OCI-LY1 (cell line): ENCODE measurements at regions not wholly inside any gene's neighbourhood (a gene's known extent, or its start where the extent isn't known, plus 50 kb on each side); places are given as distances from the start of the nearest gene placed in this dataset.

Source experiments
- H2AFZ ChIP-seq: fragments of 200-600 bp; sonication (generic), shearing (Covaris generic); 2 replicates; pipeline ENCODE4 v1.6.0; 2014; ENCODE audit warnings: antibody characterized with exemption, mild to moderate bottlenecking, low read length
- H3F3A ChIP-seq: fragments of 200-600 bp; sonication (generic), shearing (Covaris generic); 2 replicates; pipeline ENCODE4 v1.6.0; 2014; ENCODE audit warnings: mild to moderate bottlenecking, antibody characterized with exemption, low read length, moderate library complexity; ENCODE audit not compliant: insufficient read depth
- H3K27ac ChIP-seq: fragments of 200-600 bp; sonication (generic); 2 replicates; pipeline ENCODE4 v1.5.1; 2014; ENCODE audit warnings: low read length, mixed run types, mild to moderate bottlenecking, low read depth; ENCODE audit not compliant: poor library complexity, severe bottlenecking
- H3K27me3 ChIP-seq: fragments of 200-600 bp; sonication (generic); 2 replicates; pipeline ENCODE4 v1.6.0; 2014; ENCODE audit warnings: antibody characterized with exemption, mild to moderate bottlenecking, low read length, moderate library complexity; ENCODE audit not compliant: insufficient read depth
- H3K36me3 ChIP-seq: fragments of 200-600 bp; sonication (generic); 2 replicates; pipeline ENCODE4 v1.6.1; 2014; ENCODE audit warnings: mild to moderate bottlenecking, antibody characterized with exemption, low read length, moderate library complexity, mixed read lengths; ENCODE audit not compliant: insufficient read depth
- H3K4me1 ChIP-seq: fragments of 200-600 bp; sonication (generic); 2 replicates; pipeline ENCODE4 v1.5.1; 2014; ENCODE audit warnings: mild to moderate bottlenecking, low read length, moderate library complexity; ENCODE audit not compliant: insufficient read depth, severe bottlenecking
- H3K4me2 ChIP-seq: fragments of 200-600 bp; sonication (generic), shearing (Covaris generic); 2 replicates; pipeline ENCODE4 v1.6.1; 2014; ENCODE audit warnings: low read length
- H3K4me3 ChIP-seq: fragments of 200-600 bp; sonication (generic); 2 replicates; pipeline ENCODE4 v1.5.1; 2014; ENCODE audit warnings: low read length, low read depth, mild to moderate bottlenecking, mixed read lengths; ENCODE audit not compliant: poor library complexity, severe bottlenecking
- H3K79me2 ChIP-seq: fragments of 200-600 bp; shearing (Covaris generic); 2 replicates; pipeline ENCODE4 v1.6.1; 2016; ENCODE audit warnings: mixed run types, low read length, mixed read lengths; ENCODE audit not compliant: insufficient read depth
- H3K9ac ChIP-seq: fragments of 200-600 bp; sonication (generic), shearing (Covaris generic); 2 replicates; pipeline ENCODE4 v1.6.1; 2014; ENCODE audit warnings: mild to moderate bottlenecking, low read length, mixed read lengths
- H3K9me2 ChIP-seq: fragments of 200-600 bp; sonication (generic), shearing (Covaris generic); 2 replicates; pipeline ENCODE4 v1.6.1; 2014; ENCODE audit warnings: low read depth, mild to moderate bottlenecking, low read length, mixed read lengths
- H3K9me3 ChIP-seq: fragments of 200-600 bp; shearing (Covaris generic); 2 replicates; pipeline ENCODE4 v1.6.1; 2014; ENCODE audit warnings: low read length, mixed read lengths
- H4K20me1 ChIP-seq: fragments of 200-600 bp; sonication (generic), shearing (Covaris generic); 2 replicates; pipeline ENCODE4 v1.6.0; 2016; ENCODE audit warnings: mild to moderate bottlenecking, low read length; ENCODE audit not compliant: insufficient read depth
- EZH2 ChIP-seq: fragments of 200-600 bp; sonication (generic), shearing (Covaris generic); IDR thresholded peaks from 2 replicates; pipeline ENCODE4 v1.8.0; 2017; ENCODE audit warnings: borderline replicate concordance, mixed run types, mild to moderate bottlenecking, antibody characterized with exemption, low read length, moderate library complexity, mixed read lengths
- TF ChIP-seq, protein P1 (sequence below): fragments of 200-600 bp; sonication (generic), shearing (Covaris generic); IDR thresholded peaks from 2 replicates; pipeline ENCODE4 v1.5.1; 2017; ENCODE audit warnings: mild to moderate bottlenecking, antibody characterized with exemption, low read length, moderate library complexity, mixed read lengths

DNA sequence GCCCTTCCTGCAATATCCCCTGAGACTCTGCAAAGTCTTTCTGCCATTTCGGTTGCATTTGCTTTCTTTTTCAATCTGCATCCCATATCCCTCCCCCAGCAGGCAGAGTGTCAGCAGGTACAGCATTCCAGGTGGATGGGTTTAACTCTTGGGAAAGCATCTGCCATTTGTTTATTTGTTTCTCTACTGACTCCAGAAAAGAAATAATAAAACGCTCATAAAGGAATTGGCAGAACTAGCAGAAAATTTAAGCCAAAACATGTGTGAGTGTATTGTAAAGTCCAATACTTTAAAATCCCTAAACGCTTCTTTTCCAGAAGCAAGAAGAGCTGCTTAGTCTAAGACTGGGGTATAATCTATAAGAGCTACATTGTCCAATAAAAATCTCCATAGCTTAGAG is 393.8 kb downstream of the TNS3 start:
- H3K4me3 ChIP-seq: no peak overlapping the region
- no peaks in the 10 kb centered on the region for H3K79me2 ChIP-seq
- no peak overlapping the region for H3K4me2 ChIP-seq
- no peaks in the 10 kb centered on the region for H3K9me3 ChIP-seq
- H3F3A ChIP-seq: no peaks in the 10 kb centered on the region
- no peak overlapping the region for H3K9ac ChIP-seq
- no peaks in the 10 kb centered on the region for H3K9me2 ChIP-seq
- H3K36me3 ChIP-seq: no peaks in the 10 kb centered on the region
- H3K27ac ChIP-seq: no peak overlapping the region
- no peak overlapping the region for H2AFZ ChIP-seq
- no peaks in the 10 kb centered on the region for H4K20me1 ChIP-seq
- no peaks in the 10 kb centered on the region for H3K27me3 ChIP-seq
- TF ChIP-seq EZH2: no peak
- TF ChIP-seq, protein P1, sequence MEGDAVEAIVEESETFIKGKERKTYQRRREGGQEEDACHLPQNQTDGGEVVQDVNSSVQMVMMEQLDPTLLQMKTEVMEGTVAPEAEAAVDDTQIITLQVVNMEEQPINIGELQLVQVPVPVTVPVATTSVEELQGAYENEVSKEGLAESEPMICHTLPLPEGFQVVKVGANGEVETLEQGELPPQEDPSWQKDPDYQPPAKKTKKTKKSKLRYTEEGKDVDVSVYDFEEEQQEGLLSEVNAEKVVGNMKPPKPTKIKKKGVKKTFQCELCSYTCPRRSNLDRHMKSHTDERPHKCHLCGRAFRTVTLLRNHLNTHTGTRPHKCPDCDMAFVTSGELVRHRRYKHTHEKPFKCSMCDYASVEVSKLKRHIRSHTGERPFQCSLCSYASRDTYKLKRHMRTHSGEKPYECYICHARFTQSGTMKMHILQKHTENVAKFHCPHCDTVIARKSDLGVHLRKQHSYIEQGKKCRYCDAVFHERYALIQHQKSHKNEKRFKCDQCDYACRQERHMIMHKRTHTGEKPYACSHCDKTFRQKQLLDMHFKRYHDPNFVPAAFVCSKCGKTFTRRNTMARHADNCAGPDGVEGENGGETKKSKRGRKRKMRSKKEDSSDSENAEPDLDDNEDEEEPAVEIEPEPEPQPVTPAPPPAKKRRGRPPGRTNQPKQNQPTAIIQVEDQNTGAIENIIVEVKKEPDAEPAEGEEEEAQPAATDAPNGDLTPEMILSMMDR: no peak
- H3K4me1 ChIP-seq: peaks cover 9% of the 10 kb centered on the region

DNA sequence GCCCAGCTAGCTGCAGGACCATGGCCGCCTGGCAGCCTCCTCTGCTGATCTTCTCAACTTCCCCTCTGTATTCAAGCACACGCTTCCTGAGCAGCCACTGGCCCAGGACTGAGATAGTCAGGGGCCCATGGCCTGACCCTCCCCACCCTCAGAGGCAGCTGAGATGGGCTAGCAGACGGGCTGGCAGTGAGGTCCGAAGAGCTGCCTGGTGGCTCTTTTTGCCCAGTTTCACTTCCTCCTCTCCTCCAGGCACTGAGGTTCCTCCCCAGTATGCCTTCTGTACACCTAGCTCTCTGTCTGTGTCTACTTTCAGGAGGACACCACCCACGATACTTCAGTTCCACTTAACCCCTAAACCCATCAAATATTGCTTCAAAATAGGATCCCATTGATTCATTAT is 395.6 kb downstream of the TNS3 start:
- H4K20me1 ChIP-seq: no peaks in the 10 kb centered on the region
- no peak overlapping the region for H3K4me2 ChIP-seq
- TF ChIP-seq EZH2: no peak
- TF ChIP-seq, protein P1: no peak

DNA sequence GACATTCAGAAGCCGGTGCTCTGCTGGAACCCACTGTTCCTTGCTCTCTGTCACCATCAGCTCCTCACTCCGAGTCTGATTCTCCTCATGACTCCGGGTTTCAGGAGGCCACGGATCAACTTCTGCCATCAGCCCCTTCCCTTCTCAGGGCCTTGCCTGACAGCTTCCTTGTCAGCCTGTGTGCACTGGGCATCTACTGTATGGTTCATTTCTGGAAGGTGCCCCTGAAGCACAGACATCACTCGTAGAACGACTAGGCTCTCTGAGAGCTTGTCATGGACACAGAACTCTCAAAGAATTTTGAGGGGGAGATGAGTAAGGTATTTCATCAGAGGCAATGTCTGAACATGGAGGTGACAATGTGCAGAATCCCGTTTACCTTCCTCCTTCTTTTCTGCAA is 396.1 kb downstream of the TNS3 start:
- no peaks in the 10 kb centered on the region for H3F3A ChIP-seq
- no peaks in the 10 kb centered on the region for H4K20me1 ChIP-seq
- peaks cover 9% of the 10 kb centered on the region for H3K4me1 ChIP-seq
- no peak overlapping the region for H3K4me3 ChIP-seq
- no peaks in the 10 kb centered on the region for H3K36me3 ChIP-seq
- no peaks in the 10 kb centered on the region for H3K9me3 ChIP-seq
- H3K4me2 ChIP-seq: no peak overlapping the region
- TF ChIP-seq, protein P1: no peak
- TF ChIP-seq EZH2: no peak
- no peaks in the 10 kb centered on the region for H3K79me2 ChIP-seq
- H3K27me3 ChIP-seq: no peaks in the 10 kb centered on the region
- no peak overlapping the region for H2AFZ ChIP-seq
- H3K27ac ChIP-seq: no peak overlapping the region
- H3K9ac ChIP-seq: no peak overlapping the region
- H3K9me2 ChIP-seq: no peaks in the 10 kb centered on the region

More for the DNA sequence above, 395.6 kb downstream of the TNS3 start:
- Histone ChIP-seq H2AFZ (no peak overlapping the region), H3F3A (no peaks in the 10 kb centered on the region), H3K4me1 (peaks cover 9% of the 10 kb centered on the region), H3K27ac (no peak overlapping the region), H3K9ac (no peak overlapping the region), H3K9me2 (no peaks in the 10 kb centered on the region), H3K27me3 (no peaks in the 10 kb centered on the region), H3K79me2 (no peaks in the 10 kb centered on the region), H3K4me3 (no peak overlapping the region), H3K9me3 (no peaks in the 10 kb centered on the region), H3K36me3 (no peaks in the 10 kb centered on the region)
